Activated CD8-positive, alpha-beta T cell treated with anti-CD3 and anti-CD28 coated beads for 36 hours (primary cell): ENCODE measurements at regions not wholly inside any gene's neighbourhood (a gene's known extent, or its start where the extent isn't known, plus 50 kb on each side); places are given as distances from the start of the nearest gene placed in this dataset.

ENCODE experiments used
- ATAC-seq: fragments of 200-7000 bp; cut with Tn5 transposase; one replicate; pipeline ENCODE4 v1.10.0; 2021; ENCODE audit warnings: mild to moderate bottlenecking, moderate library complexity
- CTCF ChIA-PET: fragments of 350-600 bp; sonication (Branson Sonifier 250); formaldehyde crosslinking; loops from one replicate; lab custom pipeline; 2021; ENCODE audit warnings: antibody characterized with exemption; lab: Charles Lee
- POLR2A ChIA-PET: fragments of 350-600 bp; sonication (Branson Sonifier 250); formaldehyde crosslinking; loops from one replicate; lab custom pipeline; 2021; ENCODE audit warnings: antibody characterized with exemption; lab: Charles Lee
- DNase-seq: peaks from one replicate; pipeline ENCODE4 v3.0.0-alpha.2; 2020
- H3K27ac Mint-ChIP-seq: one replicate; pipeline ENCODE4 v1.8.0; 2021; ENCODE audit warnings: mild to moderate bottlenecking, mixed read lengths
- H3K27me3 Mint-ChIP-seq: one replicate; pipeline ENCODE4 v1.8.0; 2021; ENCODE audit warnings: mixed read lengths
- H3K36me3 Mint-ChIP-seq: one replicate; pipeline ENCODE4 v1.8.0; 2021; ENCODE audit warnings: low read depth, mixed read lengths
- H3K4me1 Mint-ChIP-seq: one replicate; pipeline ENCODE4 v1.8.0; 2021; ENCODE audit warnings: low read depth, mixed read lengths
- H3K4me3 Mint-ChIP-seq: one replicate; pipeline ENCODE4 v1.8.0; 2021; ENCODE audit warnings: mild to moderate bottlenecking, moderate library complexity, mixed read lengths
- H3K9me3 Mint-ChIP-seq: one replicate; pipeline ENCODE4 v1.8.0; 2021; ENCODE audit warnings: mixed read lengths
- intact Hi-C: fragments of 100-400 bp; cut with micrococcal nuclease; formaldehyde crosslinking; loops from one replicate; pipeline ENCODE4 v1.10.0; 2022
- TF ChIP-seq, protein P1 (sequence below): fragments of 200-600 bp; IDR thresholded peaks from one replicate; pipeline ENCODE4 v1.8.0; 2022; ENCODE audit warnings: antibody characterized with exemption, mild to moderate bottlenecking

DNA sequence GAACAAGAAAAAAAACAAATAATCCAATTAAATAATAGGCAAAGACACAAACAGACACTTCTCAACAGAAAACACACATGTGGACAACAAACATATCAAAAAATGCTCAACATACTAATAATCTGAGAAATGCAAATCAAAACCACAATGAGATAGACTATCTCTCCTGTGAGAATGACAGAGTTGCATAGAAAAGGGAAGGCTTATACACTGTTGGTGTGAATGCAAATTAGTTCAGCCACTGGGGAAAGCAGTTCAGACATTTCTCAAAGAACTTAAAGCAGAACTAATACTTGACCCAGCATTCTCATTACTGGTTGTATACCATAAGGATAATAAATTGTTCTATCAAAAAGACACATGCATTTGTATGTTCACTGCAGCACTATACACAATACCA, 637.8 kb upstream of the LUZP2 start:
- intact Hi-C loops = no loop called here
- H3K4me3 Mint-ChIP-seq = no peak overlapping the region
- no peak overlapping the region for H3K27ac Mint-ChIP-seq
- ChIA-PET CTCF (no interaction called here), POLR2A (no interaction called here)
- H3K36me3 Mint-ChIP-seq = no peaks in the 10 kb centered on the region
- peaks cover 2% of the 10 kb centered on the region for H3K9me3 Mint-ChIP-seq
- H3K4me1 Mint-ChIP-seq = no peaks in the 10 kb centered on the region
- no peak for ATAC-seq
- H3K27me3 Mint-ChIP-seq = no peaks in the 10 kb centered on the region
- no peak for DNase-seq
- TF ChIP-seq, protein P1, sequence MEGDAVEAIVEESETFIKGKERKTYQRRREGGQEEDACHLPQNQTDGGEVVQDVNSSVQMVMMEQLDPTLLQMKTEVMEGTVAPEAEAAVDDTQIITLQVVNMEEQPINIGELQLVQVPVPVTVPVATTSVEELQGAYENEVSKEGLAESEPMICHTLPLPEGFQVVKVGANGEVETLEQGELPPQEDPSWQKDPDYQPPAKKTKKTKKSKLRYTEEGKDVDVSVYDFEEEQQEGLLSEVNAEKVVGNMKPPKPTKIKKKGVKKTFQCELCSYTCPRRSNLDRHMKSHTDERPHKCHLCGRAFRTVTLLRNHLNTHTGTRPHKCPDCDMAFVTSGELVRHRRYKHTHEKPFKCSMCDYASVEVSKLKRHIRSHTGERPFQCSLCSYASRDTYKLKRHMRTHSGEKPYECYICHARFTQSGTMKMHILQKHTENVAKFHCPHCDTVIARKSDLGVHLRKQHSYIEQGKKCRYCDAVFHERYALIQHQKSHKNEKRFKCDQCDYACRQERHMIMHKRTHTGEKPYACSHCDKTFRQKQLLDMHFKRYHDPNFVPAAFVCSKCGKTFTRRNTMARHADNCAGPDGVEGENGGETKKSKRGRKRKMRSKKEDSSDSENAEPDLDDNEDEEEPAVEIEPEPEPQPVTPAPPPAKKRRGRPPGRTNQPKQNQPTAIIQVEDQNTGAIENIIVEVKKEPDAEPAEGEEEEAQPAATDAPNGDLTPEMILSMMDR = no peak

DNA sequence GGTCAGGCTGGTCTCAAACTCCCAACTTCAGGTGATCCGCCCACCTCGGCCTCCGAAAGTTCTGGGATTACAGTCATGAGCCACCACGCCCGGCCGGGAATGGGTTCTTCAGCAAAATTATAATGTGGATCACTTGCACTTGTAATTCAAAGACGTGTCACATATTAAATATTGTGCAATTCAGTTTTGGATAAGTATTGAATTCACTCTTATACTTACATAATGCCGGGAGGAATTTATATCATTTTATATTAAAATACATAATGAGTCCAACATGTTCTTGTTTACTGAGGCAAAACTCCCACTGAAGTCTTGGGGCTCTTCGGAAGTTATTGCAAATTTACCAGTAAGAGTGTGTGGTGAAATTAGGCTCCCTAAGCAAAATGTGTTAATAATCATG, 635.2 kb upstream of the LUZP2 start:
- Mint-ChIP-seq H3K27me3 (no peaks in the 10 kb centered on the region), H3K9me3 (peaks cover 5% of the 10 kb centered on the region), H3K4me3 (no peak overlapping the region), H3K4me1 (no peaks in the 10 kb centered on the region), H3K27ac (no peak overlapping the region), H3K36me3 (no peaks in the 10 kb centered on the region)
- CTCF ChIA-PET = no interaction called here
- intact Hi-C loops = no loop called here
- ATAC-seq (no peak), DNase-seq (no peak)
- TF ChIP-seq, protein P1 = no peak
- POLR2A ChIA-PET = no interaction called here

DNA sequence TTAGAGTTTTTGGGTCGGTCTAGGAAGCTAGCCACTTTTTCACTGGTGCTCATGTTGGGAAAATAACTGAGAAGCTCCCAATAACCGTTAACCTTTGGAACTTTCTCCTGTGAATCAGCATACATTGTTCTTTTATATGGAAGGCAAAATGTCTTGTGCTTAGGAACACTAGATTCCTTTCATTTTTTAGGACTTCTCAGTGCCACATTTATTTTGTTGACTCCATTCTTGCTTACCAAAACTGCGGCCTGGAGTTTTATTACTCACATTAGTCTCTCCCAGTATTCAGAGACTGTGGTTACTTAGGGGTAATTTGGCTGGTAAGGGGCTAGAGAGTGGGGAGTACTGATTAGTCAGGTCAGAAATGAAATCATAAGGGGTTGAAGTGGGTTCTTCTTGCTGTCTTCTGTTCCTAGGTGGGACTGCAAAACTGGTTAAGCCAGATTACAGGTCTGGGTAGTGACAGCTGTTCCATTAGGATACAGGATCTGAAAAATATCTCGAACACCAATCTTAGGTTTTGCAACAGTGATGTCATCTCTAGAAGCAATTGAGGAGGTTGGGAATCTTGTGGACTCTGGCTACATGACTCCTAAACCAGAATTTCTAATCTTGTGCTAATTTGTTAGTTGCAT, 631.4 kb upstream of the LUZP2 start:
- no peak for DNase-seq
- Mint-ChIP-seq H3K9me3 (peaks cover 6% of the 10 kb centered on the region), H3K27ac (no peak overlapping the region), H3K4me3 (no peak overlapping the region), H3K4me1 (no peaks in the 10 kb centered on the region), H3K36me3 (no peaks in the 10 kb centered on the region), H3K27me3 (no peaks in the 10 kb centered on the region)
- TF ChIP-seq, protein P1 = no peak
- CTCF ChIA-PET = no interaction called here
- intact Hi-C loops = no loop called here
- ATAC-seq = no peak
- POLR2A ChIA-PET = no interaction called here

DNA sequence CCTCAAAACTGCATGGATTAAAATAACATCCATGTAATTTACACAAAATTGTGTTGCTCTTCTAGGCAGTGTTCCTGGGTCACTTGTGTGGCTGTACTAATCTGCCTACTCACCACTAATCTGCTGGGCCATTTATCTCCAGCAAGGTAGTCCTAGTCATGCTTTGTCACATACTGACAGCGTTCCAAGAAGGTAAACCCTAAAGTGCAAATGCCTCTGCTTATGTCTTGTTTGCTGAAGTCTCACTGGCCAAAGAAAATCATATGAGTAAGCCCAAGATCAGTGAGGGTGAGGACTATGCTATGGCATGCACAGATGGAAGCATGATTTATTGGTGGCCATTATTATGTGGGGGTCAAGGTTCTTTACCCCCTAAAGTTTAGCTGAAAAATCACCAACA, 630.2 kb upstream of the LUZP2 start:
- Mint-ChIP-seq H3K27me3 (no peaks in the 10 kb centered on the region), H3K4me3 (no peak overlapping the region), H3K36me3 (no peaks in the 10 kb centered on the region), H3K27ac (no peak overlapping the region), H3K4me1 (no peaks in the 10 kb centered on the region), H3K9me3 (peaks cover 6% of the 10 kb centered on the region)
- TF ChIP-seq, protein P1 = no peak
- ChIA-PET CTCF (no interaction called here), POLR2A (no interaction called here)
- ATAC-seq (no peak), DNase-seq (no peak)
- intact Hi-C loops = no loop called here

DNA sequence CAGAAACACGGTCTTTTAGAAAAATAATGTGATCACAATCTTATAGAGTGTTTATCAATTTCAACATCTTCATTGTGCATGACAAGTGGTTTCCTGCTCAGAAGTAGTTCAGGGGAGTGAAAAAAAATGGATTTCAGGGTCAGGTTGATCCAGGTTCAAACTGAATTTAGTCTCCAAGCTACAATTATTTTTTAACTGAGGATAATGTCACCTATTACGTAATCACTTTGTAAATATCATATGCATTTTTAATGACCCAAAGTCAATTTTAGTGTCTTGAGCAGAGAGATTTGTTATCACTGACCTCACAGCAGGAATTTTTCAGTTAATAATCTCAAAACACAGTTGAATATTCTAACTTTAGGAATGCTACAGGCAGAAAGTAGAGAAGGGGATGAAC, 627.2 kb upstream of the LUZP2 start:
- H3K4me1 Mint-ChIP-seq = no peaks in the 10 kb centered on the region
- intact Hi-C loops = no loop called here
- ChIA-PET POLR2A (no interaction called here), CTCF (no interaction called here)
- ATAC-seq (no peak), DNase-seq (no peak)
- H3K36me3 Mint-ChIP-seq = no peaks in the 10 kb centered on the region
- no peaks in the 10 kb centered on the region for H3K27me3 Mint-ChIP-seq
- no peak overlapping the region for H3K27ac Mint-ChIP-seq
- H3K9me3 Mint-ChIP-seq = peaks cover 3% of the 10 kb centered on the region
- TF ChIP-seq, protein P1 = no peak
- no peak overlapping the region for H3K4me3 Mint-ChIP-seq
